GM12891 (cell line): ENCODE measurements at regions not wholly inside any gene's neighbourhood (a gene's known extent, or its start where the extent isn't known, plus 50 kb on each side); places are given as distances from the start of the nearest gene placed in this dataset.

Experiments
- DNase-seq: peaks from one replicate; pipeline ENCODE4 v3.0.0; 2011; ENCODE audit warnings: low spot score; ENCODE audit not compliant: insufficient read length
- FAIRE-seq: peaks from 2 replicates; lab custom pipeline; 2011; peaks lifted over from hg19 to GRCh38; lab: Jason Lieb, UNC
- PAX5 ChIP-seq: IDR thresholded peaks from 2 replicates; pipeline ENCODE4 v1.6.1; 2011; ENCODE audit warnings: low read length, moderate library complexity, mild to moderate bottlenecking; ENCODE audit not compliant: insufficient read depth, severe bottlenecking
- POLR2A ChIP-seq: IDR thresholded peaks from 2 replicates; pipeline ENCODE4 v1.6.1; 2011; ENCODE audit warnings: low read depth, low read length, control low read depth
- POLR2AphosphoS5 ChIP-seq: IDR thresholded peaks from 2 replicates; pipeline ENCODE4 v1.6.1; 2011; ENCODE audit warnings: low read depth, low read length, control low read depth
- POU2F2 ChIP-seq: IDR thresholded peaks from 2 replicates; pipeline ENCODE4 v1.6.1; 2011; ENCODE audit warnings: low read depth, mild to moderate bottlenecking, control low read depth, low read length, moderate library complexity
- SPI1 ChIP-seq: IDR thresholded peaks from 2 replicates; pipeline ENCODE4 v1.6.1; 2011; ENCODE audit warnings: low read depth, low read length, control low read depth
- TAF1 ChIP-seq: IDR thresholded peaks from 2 replicates; pipeline ENCODE4 v1.6.1; 2011; ENCODE audit warnings: low read depth, low read length, control low read depth

DNA sequence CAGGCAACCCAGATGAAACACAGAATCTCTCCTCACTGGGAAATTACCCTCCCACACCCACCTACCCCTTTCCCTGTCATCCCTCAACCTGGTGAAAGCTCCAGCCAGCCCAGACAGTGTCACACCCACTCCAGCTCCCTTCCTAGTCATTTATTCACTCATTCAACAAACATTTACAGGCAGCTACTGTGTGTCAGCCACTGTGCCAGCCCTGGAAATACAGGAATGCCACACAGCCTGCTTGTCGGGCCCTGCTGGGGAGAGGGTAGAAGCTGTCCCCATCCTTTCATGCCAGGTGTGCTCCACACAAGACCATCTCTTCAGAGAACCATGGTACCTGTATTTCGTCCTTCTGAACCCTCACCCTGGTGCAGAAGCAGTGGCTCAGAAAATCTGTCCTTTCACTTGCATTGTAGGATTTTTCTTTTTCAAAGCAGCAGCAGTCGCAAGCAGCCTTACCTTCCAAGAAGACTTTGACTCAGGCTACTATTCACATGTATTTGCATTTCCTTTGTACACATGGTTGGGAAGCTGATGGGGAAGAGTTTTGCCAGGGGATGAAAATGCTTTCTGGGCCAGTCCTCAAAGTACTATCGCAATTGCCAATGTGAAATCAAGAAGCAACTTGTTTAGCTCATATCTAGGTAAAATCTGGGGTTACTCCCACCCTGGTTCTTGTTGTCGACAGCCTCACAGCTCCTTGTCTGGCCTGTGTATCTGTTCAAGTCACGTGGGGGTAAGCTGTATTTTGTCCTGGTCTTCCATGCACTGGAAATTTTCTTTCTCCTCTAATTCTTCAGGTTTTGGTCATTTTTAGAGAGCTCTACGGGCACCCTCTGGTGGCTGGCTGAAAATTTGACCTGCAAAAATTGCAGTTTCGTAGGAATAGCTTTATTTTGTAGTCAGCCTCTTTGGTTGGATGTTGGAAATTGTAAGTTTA lies 147.4 kb upstream of the EGLN3 start:
- no peak for TF ChIP-seq POLR2AphosphoS5
- TF ChIP-seq POLR2A = no peak
- no peak for TF ChIP-seq PAX5
- no peak for TF ChIP-seq POU2F2
- no peak for TF ChIP-seq SPI1
- TF ChIP-seq TAF1 = no peak
- DNase-seq (peak; percentile 22), FAIRE-seq (no peak)

DNA sequence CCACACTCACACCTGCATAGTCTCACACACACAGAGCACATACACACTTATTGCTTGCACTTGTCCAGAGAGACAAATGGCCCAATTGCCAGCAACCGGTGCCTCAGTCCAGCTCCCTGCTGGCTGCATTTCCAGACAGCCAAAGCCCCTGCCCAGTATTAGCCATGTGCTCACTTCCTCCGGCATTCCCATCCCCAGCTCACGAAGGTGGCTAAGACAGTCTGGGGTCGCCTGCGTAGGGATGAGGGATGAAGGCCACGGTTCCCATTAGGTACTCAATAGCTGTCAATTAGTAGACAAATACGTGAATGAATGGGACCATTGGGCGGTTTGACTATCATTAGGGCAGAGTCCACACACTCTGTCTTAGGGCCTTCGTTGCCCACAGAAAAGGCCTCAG lies 146.8 kb upstream of the EGLN3 start:
- FAIRE-seq = no peak
- no peak for DNase-seq
- TF ChIP-seq SPI1 = no peak
- TF ChIP-seq PAX5 = no peak
- no peak for TF ChIP-seq POLR2A
- TF ChIP-seq TAF1 = no peak
- no peak for TF ChIP-seq POU2F2
- TF ChIP-seq POLR2AphosphoS5 = no peak

DNA sequence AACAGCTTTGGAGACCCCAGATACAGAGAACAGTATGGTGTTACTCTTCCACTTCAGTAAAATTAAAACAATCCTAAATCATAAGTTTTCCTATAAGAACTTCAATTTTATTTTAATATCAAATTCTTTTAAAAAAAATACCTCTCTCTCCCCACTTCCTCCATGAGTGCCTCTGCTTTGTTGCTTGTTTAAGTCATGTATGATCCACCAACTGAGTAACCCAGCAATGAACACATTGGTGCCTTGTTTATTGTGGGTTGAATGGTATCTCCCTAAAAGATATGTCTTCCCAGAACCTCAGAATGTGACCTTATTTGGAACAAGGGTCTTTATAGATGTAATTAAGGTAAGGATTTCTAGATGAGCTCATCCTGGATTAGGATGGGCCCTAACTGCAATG lies 143.5 kb upstream of the EGLN3 start:
- TF ChIP-seq PAX5 (no peak), TAF1 (no peak), POLR2AphosphoS5 (no peak)
- FAIRE-seq (no peak), DNase-seq (no peak)

DNA sequence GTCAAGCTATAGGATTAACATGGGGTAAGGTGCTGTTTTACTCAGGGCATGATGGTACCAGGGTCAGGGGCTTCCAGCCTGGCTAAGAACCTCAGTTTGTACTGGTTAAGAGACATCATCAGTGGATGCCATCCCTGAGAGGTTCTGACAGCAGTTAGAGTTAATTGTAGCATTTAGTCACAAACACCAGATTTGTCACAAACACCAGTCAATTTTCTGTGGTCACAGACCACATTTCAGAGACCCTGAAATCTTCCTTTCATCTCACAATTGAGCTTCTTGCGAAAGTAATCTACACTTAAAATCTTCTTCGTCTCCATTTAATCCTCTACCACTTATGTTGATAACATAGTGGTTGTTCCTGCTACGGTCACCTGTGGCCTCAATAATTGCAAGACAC lies 143.0 kb upstream of the EGLN3 start:
- FAIRE-seq (no peak), DNase-seq (no peak)
- no peak for TF ChIP-seq POLR2AphosphoS5
- no peak for TF ChIP-seq POLR2A
- no peak for TF ChIP-seq POU2F2
- no peak for TF ChIP-seq PAX5
- no peak for TF ChIP-seq SPI1
- no peak for TF ChIP-seq TAF1

DNA sequence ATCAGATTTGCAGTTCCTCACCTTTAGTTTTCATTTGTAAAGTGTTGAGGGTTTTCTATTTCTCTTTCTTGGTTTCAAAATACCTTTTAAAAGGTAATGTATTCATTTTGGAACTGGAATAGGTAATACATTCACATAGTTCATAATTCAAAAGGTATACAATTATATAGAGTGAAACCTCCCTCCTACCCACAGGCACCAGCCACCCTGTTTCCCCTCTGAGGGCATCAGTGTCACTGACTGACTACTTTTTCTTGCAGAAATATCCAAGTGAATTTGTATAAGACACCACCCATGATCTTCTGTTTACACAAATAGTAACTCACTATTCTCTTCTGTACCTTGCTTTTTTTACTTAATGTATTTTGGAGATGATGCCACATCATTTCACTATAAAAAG lies 139.6 kb upstream of the EGLN3 start:
- no peak for TF ChIP-seq PAX5
- TF ChIP-seq POU2F2 = no peak
- TF ChIP-seq TAF1 = no peak
- no peak for TF ChIP-seq SPI1
- TF ChIP-seq POLR2AphosphoS5 = no peak
- no peak for TF ChIP-seq POLR2A
- DNase-seq (no peak), FAIRE-seq (no peak)

DNA sequence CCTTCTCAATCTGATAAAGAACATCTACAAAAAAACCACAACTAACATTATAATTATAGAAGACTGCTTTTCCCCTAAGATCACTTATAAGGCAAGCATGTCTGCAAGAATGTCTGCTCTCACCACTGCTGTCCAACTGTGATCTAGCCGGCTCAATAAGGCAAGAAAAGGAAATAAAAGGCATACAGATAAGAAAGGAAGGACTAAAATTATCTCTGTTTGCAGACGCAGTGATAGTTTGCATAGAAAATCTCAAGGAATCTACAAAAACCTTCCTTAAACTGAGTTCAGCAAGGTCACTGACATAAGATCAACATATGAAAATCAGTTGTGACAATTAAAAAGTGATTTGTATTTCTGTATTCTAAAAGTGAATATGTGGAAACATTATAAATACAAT lies 138.0 kb upstream of the EGLN3 start:
- no peak for TF ChIP-seq TAF1
- TF ChIP-seq POLR2A = no peak
- TF ChIP-seq SPI1 = no peak
- no peak for TF ChIP-seq PAX5
- TF ChIP-seq POLR2AphosphoS5 = no peak
- no peak for TF ChIP-seq POU2F2
- FAIRE-seq (no peak), DNase-seq (no peak)

DNA sequence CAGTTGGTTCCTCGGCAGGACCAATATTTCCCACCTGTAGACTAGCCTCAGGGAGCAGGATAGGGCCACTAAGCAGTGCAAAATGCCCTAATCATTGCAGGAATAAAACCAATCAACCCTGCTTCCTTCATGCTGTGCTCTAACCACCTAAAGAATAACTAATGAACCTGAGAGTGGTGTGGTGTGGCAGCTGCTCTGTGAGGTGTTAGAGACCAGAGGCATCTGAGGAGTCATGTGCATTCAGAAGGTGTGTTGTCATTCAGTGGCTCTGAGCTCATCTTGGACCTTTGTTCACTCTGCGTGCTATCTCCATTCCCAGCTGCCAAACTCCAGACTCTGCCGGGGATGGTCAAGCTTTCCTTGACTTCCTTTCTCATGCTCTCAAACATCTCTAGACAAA lies 136.7 kb upstream of the EGLN3 start:
- FAIRE-seq (peak; percentile 35), DNase-seq (no peak)
- TF ChIP-seq POLR2AphosphoS5 = no peak
- TF ChIP-seq POU2F2 = no peak
- no peak for TF ChIP-seq POLR2A
- no peak for TF ChIP-seq TAF1
- no peak for TF ChIP-seq SPI1
- no peak for TF ChIP-seq PAX5

DNA sequence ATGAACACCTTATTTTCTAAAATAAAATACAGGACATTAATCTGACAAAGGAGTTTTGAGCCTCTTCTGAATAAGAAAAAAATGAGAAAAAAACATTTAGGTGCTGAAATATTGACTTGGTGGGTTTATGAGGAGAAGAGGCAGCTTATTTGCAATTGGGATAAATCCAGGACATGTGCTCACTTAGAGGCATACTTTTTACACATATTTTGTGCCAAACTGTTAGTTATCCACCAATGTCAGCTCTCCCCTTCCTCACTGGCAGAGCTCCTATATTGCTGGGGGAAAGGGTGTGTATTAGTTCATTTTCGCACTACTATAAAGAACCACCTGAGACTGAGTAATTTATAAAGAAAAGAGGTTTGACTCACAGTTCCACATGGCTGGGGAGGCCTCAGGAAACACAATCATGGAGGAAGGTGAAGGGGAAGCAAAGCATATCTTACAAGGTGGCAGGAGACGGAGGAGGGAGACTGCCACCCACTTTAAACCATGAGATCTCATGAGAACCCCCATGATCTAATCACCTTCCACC lies 135.4 kb upstream of the EGLN3 start:
- DNase-seq = no peak
- FAIRE-seq = no peak
- no peak for TF ChIP-seq SPI1
- TF ChIP-seq POLR2A = no peak
- no peak for TF ChIP-seq POLR2AphosphoS5
- TF ChIP-seq PAX5 = no peak
- TF ChIP-seq TAF1 = no peak
- no peak for TF ChIP-seq POU2F2

DNA sequence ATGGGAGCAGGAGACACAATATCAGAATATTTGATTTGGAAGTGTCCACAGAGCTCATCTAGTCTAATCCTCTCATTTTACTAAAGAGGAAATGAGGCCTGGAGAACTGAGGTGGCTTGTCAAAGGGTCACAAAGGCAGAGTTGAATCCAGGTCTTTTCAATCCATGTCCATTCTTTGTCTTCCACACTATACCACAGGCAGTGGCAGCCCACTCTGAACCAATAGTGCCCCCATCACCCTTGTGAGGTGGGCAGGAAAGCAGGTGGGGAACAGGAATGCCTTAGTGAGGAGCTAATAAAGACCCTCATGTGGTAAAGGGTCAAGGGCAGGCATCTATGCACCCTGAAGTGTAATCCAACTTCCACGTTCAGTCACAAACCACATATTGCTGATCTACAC lies 134.8 kb upstream of the EGLN3 start:
- TF ChIP-seq SPI1 = no peak
- TF ChIP-seq TAF1 = no peak
- TF ChIP-seq POU2F2 = no peak
- TF ChIP-seq PAX5 = no peak
- no peak for TF ChIP-seq POLR2AphosphoS5
- TF ChIP-seq POLR2A = no peak
- FAIRE-seq = no peak

More for the DNA sequence above, 134.8 kb upstream of the EGLN3 start:
- no peak for DNase-seq
